ENCODE measurements at regions not wholly inside any gene's neighbourhood (a gene's known extent, or its start where the extent isn't known, plus 50 kb on each side); places are given as distances from the start of the nearest gene placed in this dataset.
"Not testable (repeated sequence)": the region's sequence is repeated elsewhere in the genome, so short reads cannot be mapped to it uniquely, and the experiment has no call there.

- not testable (repeated sequence) for TF ChIP-seq KDM6A (CRISPR knock-in tag; IDR thresholded peaks at IDR 0.05; ENCODE audit: low read depth); LCORL (IDR thresholded peaks at IDR 0.05); LCORL (CRISPR knock-in tag; IDR thresholded peaks at IDR 0.05); CTCF (CRISPR knock-in tag; IDR thresholded peaks at IDR 0.05); PREB (CRISPR knock-in tag; IDR thresholded peaks at IDR 0.05); ZNF326 (CRISPR knock-in tag; IDR thresholded peaks at IDR 0.05; ENCODE audit: borderline replicate concordance); CC2D1A (CRISPR knock-in tag; IDR thresholded peaks at IDR 0.05); RBAK (CRISPR knock-in tag; IDR thresholded peaks at IDR 0.05); ZBTB8A (CRISPR knock-in tag; IDR thresholded peaks at IDR 0.05; ENCODE audit: borderline replicate concordance, low read depth); POLR2AphosphoS5 (IDR thresholded peaks at IDR 0.05; ENCODE audit: low read depth, low read length)
These were observed 229.1 kb upstream of the PRSS16 start for GRCh38 chr6:27018401-27018800.

Data from HepG2 (cell line).